ELF-1 (cell line): ENCODE measurements at regions not wholly inside any gene's neighbourhood (a gene's known extent, or its start where the extent isn't known, plus 50 kb on each side); places are given as distances from the start of the nearest gene placed in this dataset.

Experiments
- DNase-seq: peaks from one replicate; pipeline ENCODE4 v3.0.0-alpha.2; 2016; ENCODE audit warnings: low read depth, low spot score

DNA sequence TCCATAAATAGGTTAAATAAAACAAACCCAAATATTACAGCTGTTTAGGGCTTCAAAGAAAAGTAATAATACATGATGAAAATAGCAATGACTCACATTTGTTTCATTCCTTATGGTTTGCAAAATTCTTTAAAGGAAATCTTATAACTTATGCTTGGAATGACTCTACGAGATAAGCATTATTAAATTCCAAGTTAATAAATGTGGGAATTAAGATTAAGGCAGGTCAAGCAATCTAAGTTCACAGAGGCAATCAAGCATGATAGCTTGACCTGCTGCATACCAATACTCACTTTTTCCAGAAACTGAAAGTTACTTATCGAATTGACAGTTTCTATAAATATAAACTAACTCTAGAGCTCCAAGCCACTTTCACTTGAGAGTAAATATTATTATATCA is 1002.9 kb upstream of the SEL1L start:
- no peak for DNase-seq

DNA sequence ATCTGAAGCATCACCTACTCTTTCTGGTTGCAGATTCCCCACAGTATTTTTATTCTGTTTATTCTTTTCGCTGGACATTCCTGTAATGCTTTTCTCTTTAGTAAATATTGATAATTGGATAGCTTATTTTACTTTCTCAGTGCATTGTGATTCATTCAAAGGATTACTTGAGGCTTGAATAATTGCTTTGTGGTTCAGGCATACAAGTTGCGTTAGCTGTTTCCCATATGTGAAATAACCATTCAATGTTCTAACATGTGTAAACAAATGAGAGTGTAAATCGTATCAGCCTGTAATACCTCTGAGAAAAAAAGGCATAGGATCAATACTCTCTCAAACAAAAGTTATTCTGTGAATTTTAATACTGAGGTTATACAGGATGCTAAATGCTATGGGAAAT is 1004.2 kb upstream of the SEL1L start:
- DNase-seq = no peak

- DNase-seq = no peak
Observed at GRCh38 chr14:82546401-82546800, 1012.7 kb upstream of the SEL1L start.

DNA sequence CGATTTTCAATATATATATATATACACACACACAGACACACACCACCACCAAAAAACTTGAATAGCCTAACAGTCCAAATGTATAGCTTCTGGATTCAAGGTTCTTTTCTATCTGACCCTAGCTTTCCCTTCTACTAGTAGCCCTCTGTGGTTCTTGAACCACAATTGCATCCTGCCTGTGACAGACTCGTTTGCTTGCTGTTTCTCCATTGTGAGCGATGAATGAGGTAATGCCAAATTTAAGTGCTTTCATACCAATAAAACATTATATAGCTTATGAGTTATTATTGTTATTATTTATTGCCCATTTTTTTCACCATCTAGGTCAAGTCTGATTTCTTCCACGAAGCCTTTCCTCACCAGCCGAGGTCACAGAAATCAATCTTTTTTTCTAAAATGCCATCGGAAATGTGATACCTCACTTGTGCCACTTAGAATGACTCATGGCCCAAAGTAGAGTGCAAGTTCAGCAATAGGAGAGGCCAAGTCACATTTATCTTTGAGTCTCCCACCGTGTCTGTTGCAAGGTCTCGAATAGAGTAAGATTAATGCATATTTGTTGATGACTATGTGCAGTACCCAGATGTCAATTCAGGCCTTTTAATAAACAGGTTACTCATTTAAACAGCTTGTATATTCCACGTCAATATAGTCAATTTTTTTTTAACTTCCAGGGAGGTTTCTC is 1015.8 kb upstream of the SEL1L start:
- DNase-seq = no peak

DNA sequence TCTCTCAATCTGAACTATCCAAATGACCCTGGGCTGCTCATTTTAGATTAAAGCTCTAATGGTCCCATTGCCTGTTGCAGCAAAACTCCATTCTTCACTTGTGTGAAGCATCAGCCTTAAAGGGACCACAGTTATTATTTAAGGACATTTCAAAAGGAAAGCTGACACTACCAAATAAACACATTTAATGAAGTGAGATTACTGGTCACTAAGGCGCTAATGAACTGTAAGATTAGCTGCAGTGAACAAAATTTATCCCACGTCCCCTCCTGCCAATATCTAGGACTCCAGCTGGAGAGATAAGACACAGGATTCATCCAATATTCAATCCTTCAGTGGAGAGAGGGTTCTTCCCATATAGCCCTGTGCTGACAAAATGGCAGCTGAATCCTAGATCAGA is 1029.2 kb upstream of the SEL1L start:
- no peak for DNase-seq

DNA sequence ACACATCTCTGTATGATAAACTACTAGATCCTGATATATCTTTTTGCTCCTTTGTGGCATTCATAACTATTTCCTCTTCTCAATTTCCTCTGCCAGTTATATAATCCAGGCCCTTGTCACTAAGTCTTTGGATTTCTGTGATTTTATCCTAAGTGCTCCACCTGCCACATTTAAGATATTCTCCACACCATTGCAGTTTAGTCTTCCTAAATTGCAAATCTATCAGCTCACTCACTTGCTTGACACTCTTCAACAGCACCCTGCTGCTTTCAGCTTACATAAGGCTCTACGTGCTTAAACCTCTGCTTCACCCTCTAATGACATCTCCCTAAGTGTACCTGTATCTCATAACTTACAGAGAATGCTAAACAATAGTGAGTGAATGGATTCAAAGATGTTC is 1032.2 kb upstream of the SEL1L start:
- no peak for DNase-seq

DNA sequence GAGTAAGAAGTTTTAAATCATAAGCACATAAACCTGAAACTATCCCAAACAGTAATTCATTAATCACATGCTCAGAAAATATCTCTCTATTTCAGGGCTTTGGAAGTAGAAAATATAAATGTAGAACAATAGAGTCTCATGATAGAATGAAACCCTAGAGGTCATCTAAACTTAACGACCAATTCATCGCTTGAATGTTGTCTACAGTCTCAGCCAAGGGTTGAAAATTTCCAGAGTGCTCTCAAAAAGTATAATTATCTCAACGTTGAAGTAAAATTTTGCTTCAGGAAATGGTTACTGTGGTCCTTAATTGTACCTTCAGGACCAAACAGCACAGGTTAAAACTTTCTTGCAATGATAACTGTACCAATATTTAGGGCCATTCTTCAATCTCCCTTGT is 1053.6 kb upstream of the SEL1L start:
- no peak for DNase-seq

DNA sequence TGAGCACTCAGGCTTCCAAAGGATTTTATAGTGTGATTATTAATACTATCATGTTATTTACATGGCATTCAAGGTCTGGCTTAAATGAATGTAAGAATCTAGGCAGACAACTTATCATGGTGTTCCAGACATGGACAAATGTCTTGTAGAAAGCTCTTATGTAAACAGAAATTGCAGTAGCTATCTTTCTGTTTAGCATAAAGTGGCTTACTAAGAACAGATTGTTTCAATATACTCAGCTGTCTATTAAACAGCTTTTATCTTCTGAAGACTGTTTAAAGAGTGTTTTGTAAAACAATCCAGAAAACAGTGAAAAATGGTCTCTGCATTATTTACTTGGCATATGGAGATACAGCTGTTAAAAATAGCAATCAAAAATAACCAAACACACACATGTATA is 1061.8 kb upstream of the SEL1L start:
- DNase-seq = no peak

GRCh38 chr14:82602794-82603193 is 1069.1 kb upstream of the SEL1L start:
- DNase-seq = no peak

- no peak for DNase-seq
Observed at GRCh38 chr14:82604819-82605218, 1071.2 kb upstream of the SEL1L start.

DNA sequence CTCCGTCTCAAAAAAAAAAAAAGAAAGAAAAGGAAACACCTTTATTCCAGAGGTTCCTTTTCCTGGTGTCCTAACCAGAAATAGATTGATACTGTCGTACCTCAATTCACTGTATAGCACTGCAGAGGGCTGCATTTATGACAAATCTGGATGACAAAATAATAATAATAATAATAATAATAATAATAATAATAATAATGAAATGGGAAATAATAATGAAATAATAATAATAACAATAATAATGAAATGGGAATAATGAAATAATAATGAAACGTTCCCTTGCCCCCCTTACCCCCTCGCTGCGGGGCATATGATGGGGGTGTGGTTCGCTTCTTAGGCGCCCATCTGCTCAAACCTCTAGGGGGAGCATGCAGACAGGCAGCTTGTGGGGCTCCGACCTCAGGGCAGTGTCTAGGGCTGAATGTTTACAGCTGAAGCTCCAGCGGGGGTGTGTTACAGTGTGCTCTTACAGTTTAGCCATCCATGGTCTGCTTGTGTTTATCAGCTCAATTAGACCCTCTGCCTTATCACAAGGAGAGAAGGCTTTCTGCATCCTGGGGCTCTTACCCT is 1088.3 kb upstream of the SEL1L start:
- peak; percentile 18 for DNase-seq

GRCh38 chr14:82626156-82627066 is 1092.8 kb upstream of the SEL1L start:
- no peak for DNase-seq

DNA sequence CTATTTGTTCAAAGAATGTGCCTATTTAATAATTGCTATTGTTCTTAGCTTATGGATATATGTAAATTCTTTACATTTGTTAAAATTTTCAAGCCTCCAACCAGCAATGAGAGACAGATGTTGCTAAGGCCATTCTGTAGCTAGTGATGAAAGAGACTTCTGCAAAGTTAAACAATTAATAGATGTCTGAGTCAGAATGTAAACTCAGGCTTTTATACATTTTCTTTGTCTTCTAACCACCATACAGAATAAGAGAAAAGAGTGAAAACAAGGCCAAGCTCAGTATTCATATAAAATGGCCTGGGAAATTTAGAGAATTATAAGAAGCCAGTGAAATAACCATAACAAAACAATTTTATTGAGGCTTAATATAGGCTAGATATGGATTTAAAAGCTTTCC is 1102.3 kb upstream of the SEL1L start:
- DNase-seq = no peak

DNA sequence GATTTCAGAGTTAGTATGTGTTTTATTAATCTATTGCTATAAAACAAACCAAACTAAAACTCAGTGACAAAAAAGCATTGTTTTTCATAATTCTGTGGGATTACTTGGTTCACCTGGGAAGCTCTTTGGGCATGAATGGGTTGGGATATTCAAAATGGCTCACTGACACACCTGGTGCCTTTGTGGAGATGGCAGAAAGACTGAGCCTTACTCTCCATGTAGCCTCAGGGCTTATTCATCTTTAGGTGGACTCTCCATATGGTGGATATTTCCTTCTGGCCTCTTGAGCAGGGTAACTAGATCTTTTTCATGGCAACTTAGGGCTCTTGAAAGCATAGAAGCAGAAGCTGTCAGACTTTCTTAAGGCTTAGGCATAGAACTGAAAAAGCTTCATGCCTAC is 1102.8 kb upstream of the SEL1L start:
- no peak for DNase-seq

GRCh38 chr14:82641050-82641540 is 1107.4 kb upstream of the SEL1L start:
- DNase-seq = no peak

GRCh38 chr14:82642425-82642824 is 1108.8 kb upstream of the SEL1L start:
- DNase-seq = peak; percentile 90

GRCh38 chr14:82647088-82647810 is 1113.6 kb upstream of the SEL1L start:
- DNase-seq = no peak

- DNase-seq = no peak
Observed at GRCh38 chr14:82655770-82656169, 1122.1 kb upstream of the SEL1L start.

DNA sequence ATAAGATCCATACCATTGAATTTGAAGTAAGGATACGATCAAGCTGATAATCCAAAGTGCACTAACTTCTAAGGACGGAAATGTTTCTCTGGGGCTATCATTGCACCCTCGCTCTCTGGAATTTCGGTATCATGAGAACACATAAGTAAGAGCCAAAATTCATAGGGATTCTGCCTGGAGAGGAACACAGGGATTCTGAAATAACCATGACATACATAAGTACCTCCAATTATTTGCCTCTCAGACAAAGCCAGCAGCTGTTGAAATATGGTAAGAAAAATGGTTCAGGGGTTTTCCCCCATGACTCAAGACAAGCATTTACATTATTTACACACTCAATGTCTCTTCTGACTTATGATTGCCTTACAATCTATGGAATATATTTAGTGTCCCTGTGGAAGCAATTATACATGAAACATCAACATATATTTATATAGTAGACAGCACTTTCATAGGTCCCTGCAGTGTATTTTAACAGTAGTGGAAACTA is 1123.6 kb upstream of the SEL1L start:
- no peak for DNase-seq

DNA sequence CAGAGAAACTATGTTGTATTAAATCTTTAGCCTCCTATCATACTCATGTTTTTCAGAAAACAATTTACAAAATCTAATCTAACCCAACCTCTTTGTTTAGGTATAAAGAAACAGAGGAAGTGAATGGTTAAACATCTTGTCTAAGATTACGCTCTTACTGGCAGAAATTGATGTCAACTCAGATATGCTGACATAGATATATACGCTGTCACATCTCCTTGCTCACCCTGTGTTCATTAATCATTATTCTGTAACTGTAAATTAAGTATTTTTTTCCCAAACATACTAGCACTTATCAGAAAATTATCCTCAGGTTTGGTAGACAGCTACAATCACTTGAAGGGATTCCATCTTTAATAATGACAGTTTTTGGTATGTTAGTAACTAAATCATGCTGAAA is 1127.6 kb upstream of the SEL1L start:
- DNase-seq = no peak

DNA sequence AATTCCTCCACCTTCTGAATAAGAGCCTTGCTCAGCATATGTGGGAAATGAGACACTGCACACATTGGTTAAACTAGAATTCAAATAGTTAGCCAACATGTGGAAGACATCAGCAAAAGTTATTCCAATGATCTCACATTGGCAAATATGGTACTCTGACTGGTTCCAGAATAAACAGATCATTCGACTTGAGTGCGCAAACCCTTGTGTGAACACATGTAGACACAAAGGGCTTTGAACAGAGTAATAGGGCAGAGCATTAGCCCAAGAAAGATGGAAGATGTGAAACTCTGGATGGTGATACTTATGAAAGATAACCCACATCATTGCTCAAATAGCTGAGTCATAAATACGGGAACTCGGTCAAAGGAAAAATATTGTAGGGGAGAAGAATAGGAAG is 1133.4 kb upstream of the SEL1L start:
- DNase-seq = no peak

GRCh38 chr14:82667501-82667900 is 1133.8 kb upstream of the SEL1L start:
- DNase-seq = no peak
